H1 (cell line): ENCODE measurements at regions not wholly inside any gene's neighbourhood (a gene's known extent, or its start where the extent isn't known, plus 50 kb on each side); places are given as distances from the start of the nearest gene placed in this dataset.

Source experiments
- EGR1 ChIP-seq: IDR thresholded peaks from 2 replicates; pipeline ENCODE4 v1.6.1; 2011; ENCODE audit warnings: low read depth, low read length, borderline replicate concordance
- HDAC6 ChIP-seq: IDR thresholded peaks from one replicate; pipeline ENCODE4 v1.7.1; 2012; ENCODE audit warnings: low read depth, mild to moderate bottlenecking, inconsistent platforms, low read length, moderate library complexity
- RFX5 ChIP-seq: IDR thresholded peaks from 2 replicates; pipeline ENCODE4 v1.6.1; 2011; ENCODE audit warnings: low read depth, low read length, improper control_type of control experiment, borderline replicate concordance
- SAP30 ChIP-seq: fragments of 300-600 bp; sonication (generic); IDR thresholded peaks from 2 replicates; pipeline ENCODE4 v1.7.1; 2012; ENCODE audit warnings: low read length, moderate library complexity, mild to moderate bottlenecking, inconsistent platforms; ENCODE audit not compliant: insufficient read depth, insufficient replicate concordance
- TAF7 ChIP-seq: optimal IDR thresholded peaks from 2 replicates; pipeline ENCODE3; 2011; ENCODE audit warnings: low read depth, mild to moderate bottlenecking, inconsistent platforms, low read length, moderate library complexity, borderline replicate concordance

DNA sequence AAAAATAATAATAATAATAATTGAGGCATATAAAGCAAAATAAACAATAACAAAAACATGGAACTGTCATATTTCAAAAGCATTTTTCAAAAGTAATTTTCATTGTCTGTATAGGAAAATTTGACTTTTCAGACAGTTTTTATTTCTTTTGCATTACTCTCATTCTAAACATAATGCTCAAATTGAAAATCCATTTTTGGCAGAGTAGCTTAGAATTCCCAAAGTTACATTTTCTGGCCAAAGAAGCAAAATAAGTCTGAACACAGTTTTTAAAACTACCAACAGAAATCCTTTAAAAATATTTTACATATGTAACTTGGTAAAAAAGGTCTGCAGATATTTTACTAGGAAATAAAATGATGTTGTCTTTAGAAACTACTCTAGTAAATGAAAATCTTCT is 535.4 kb downstream of the ANKRD7 start (continued):
- TF ChIP-seq EGR1 (no peak), TAF7 (no peak), HDAC6 (no peak), SAP30 (no peak), RFX5 (no peak)
